Natural killer cell treated with Interleukin-12 subunit alpha and Interleukin-12 subunit beta and Interleukin-15 and Interleukin-18, amount 100 ng/mL, for 72 hours (primary cell): ENCODE measurements at regions not wholly inside any gene's neighbourhood (a gene's known extent, or its start where the extent isn't known, plus 50 kb on each side); places are given as distances from the start of the nearest gene placed in this dataset.
"Not testable (repeated sequence)": the region's sequence is repeated elsewhere in the genome, so short reads cannot be mapped to it uniquely, and the experiment has no call there.

Experiments used
- ATAC-seq, 2 donors: fragments of 150-1000 bp; cut with Tn5 transposase in 1 of 2; sonication (Bioruptor Pico), chemical (Tn5 transposase) in 1 of 2; 2 replicates each; pipeline ENCODE4 v1.10.0; 2021
- DNase-seq: peaks from one replicate; pipeline ENCODE4 v3.0.0; 2022; ENCODE audit warnings: low spot score
- H3K27ac Mint-ChIP-seq, 2 donors: 1 replicate in 1 of 2; 2 replicates in 1 of 2; pipeline ENCODE4 v1.8.0; 2022; ENCODE audit warnings: mixed read lengths in 2 of 2, mild to moderate bottlenecking in 1 of 2, moderate library complexity in 1 of 2
- H3K27me3 Mint-ChIP-seq, 2 donors: 1 replicate in 1 of 2; 2 replicates in 1 of 2; pipeline ENCODE4 v1.8.0; 2022; ENCODE audit warnings: mixed read lengths in 2 of 2
- H3K36me3 Mint-ChIP-seq: one replicate; pipeline ENCODE4 v1.8.0; 2022; ENCODE audit warnings: mixed read lengths
- H3K4me1 Mint-ChIP-seq, 2 donors: 1 replicate in 1 of 2; 2 replicates in 1 of 2; pipeline ENCODE4 v1.8.0; 2022; ENCODE audit warnings: low read depth in 2 of 2, mixed read lengths in 2 of 2, mild to moderate bottlenecking in 1 of 2
- H3K4me3 Mint-ChIP-seq: one replicate; pipeline ENCODE4 v1.8.0; 2022; ENCODE audit warnings: mixed read lengths
- H3K9me3 Mint-ChIP-seq: 2 replicates; pipeline ENCODE4 v1.8.0; 2022; ENCODE audit warnings: mixed read lengths

- Mint-ChIP-seq H3K36me3 (peaks cover 12% of the 10 kb centered on the region), H3K4me3 (no peak overlapping the region), H3K9me3 (peaks cover 27% of the 10 kb centered on the region), H3K27ac (no peak overlapping the region), H3K27me3 (no peaks in the 10 kb centered on the region), H3K4me1 (no peaks in the 10 kb centered on the region)
- DNase-seq (no peak), ATAC-seq (no peak)
These were observed 887.4 kb upstream of the ROBO1 start for GRCh38 chr3:80655216-80655615.

GRCh38 chr3:80649170-80649569 lies 881.4 kb upstream of the ROBO1 start:
- ATAC-seq, result no peak

GRCh38 chr3:80643421-80643820 lies 875.6 kb upstream of the ROBO1 start:
- H3K27ac Mint-ChIP-seq, result no peak overlapping the region
- no peaks in the 10 kb centered on the region for H3K27me3 Mint-ChIP-seq
- DNase-seq, result no peak
- peaks cover 30% of the 10 kb centered on the region for H3K9me3 Mint-ChIP-seq
- H3K36me3 Mint-ChIP-seq, result peaks cover 10% of the 10 kb centered on the region
- H3K4me1 Mint-ChIP-seq, result no peaks in the 10 kb centered on the region
- ATAC-seq, result no peak
- no peak overlapping the region for H3K4me3 Mint-ChIP-seq

More at GRCh38 chr3:80649170-80649569, 881.4 kb upstream of the ROBO1 start:
- Mint-ChIP-seq H3K4me3 (no peak overlapping the region), H3K9me3 (peaks cover 21% of the 10 kb centered on the region), H3K27me3 (no peaks in the 10 kb centered on the region), H3K27ac (no peak overlapping the region), H3K4me1 (no peaks in the 10 kb centered on the region), H3K36me3 (no peaks in the 10 kb centered on the region)
- DNase-seq, result no peak

- Mint-ChIP-seq H3K36me3 (no peaks in the 10 kb centered on the region), H3K4me1 (no peaks in the 10 kb centered on the region), H3K27ac (no peak overlapping the region), H3K4me3 (no peak overlapping the region), H3K9me3 (peaks cover 7% of the 10 kb centered on the region), H3K27me3 (no peaks in the 10 kb centered on the region)
- no peak for DNase-seq
- ATAC-seq, result no peak
These were observed 850.8 kb upstream of the ROBO1 start for GRCh38 chr3:80618295-80619256.

GRCh38 chr3:80612366-80612765 lies 844.6 kb upstream of the ROBO1 start:
- no peaks in the 10 kb centered on the region for H3K27me3 Mint-ChIP-seq
- no peak for DNase-seq
- no peak overlapping the region for H3K27ac Mint-ChIP-seq
- ATAC-seq, result no peak
- no peaks in the 10 kb centered on the region for H3K4me1 Mint-ChIP-seq
- H3K4me3 Mint-ChIP-seq, result no peak overlapping the region
- peaks cover 15% of the 10 kb centered on the region for H3K9me3 Mint-ChIP-seq
- H3K36me3 Mint-ChIP-seq, result no peaks in the 10 kb centered on the region

GRCh38 chr3:80608072-80608471 lies 840.3 kb upstream of the ROBO1 start:
- DNase-seq, result not testable (repeated sequence)

GRCh38 chr3:80606073-80606472 lies 838.3 kb upstream of the ROBO1 start:
- Mint-ChIP-seq H3K27ac (no peak overlapping the region), H3K36me3 (no peaks in the 10 kb centered on the region), H3K9me3 (peaks cover 9% of the 10 kb centered on the region), H3K4me1 (no peaks in the 10 kb centered on the region), H3K27me3 (no peaks in the 10 kb centered on the region), H3K4me3 (no peak overlapping the region)
- DNase-seq (no peak), ATAC-seq (no peak)

More at GRCh38 chr3:80608072-80608471, 840.3 kb upstream of the ROBO1 start:
- peaks cover 13% of the 10 kb centered on the region for H3K9me3 Mint-ChIP-seq
- ATAC-seq, H3K4me1 Mint-ChIP-seq, H3K27me3 Mint-ChIP-seq, H3K36me3 Mint-ChIP-seq, H3K4me3 Mint-ChIP-seq, H3K27ac Mint-ChIP-seq: not testable (repeated sequence)

GRCh38 chr3:80601479-80601878 lies 833.7 kb upstream of the ROBO1 start:
- Mint-ChIP-seq H3K36me3 (peaks cover 13% of the 10 kb centered on the region), H3K27ac (no peak overlapping the region), H3K9me3 (peaks cover 18% of the 10 kb centered on the region), H3K27me3 (no peaks in the 10 kb centered on the region), H3K4me1 (no peaks in the 10 kb centered on the region), H3K4me3 (no peak overlapping the region)
- DNase-seq (no peak), ATAC-seq (no peak)

GRCh38 chr3:80592792-80593191 lies 825.0 kb upstream of the ROBO1 start:
- Mint-ChIP-seq H3K27me3 (no peaks in the 10 kb centered on the region), H3K9me3 (peaks cover 10% of the 10 kb centered on the region), H3K27ac (no peak overlapping the region), H3K4me1 (no peaks in the 10 kb centered on the region), H3K36me3 (peaks cover 18% of the 10 kb centered on the region), H3K4me3 (no peak overlapping the region)
- DNase-seq (no peak), ATAC-seq (no peak)

GRCh38 chr3:80586338-80586737 lies 818.5 kb upstream of the ROBO1 start:
- ATAC-seq (no peak), DNase-seq (no peak)
- Mint-ChIP-seq H3K36me3 (no peaks in the 10 kb centered on the region), H3K9me3 (peaks cover 3% of the 10 kb centered on the region), H3K4me3 (no peak overlapping the region), H3K4me1 (no peaks in the 10 kb centered on the region), H3K27me3 (no peaks in the 10 kb centered on the region), H3K27ac (no peak overlapping the region)

GRCh38 chr3:80580146-80580545 lies 812.3 kb upstream of the ROBO1 start:
- H3K4me1 Mint-ChIP-seq, result no peaks in the 10 kb centered on the region
- ATAC-seq, result no peak

GRCh38 chr3:80564391-80564790 lies 796.6 kb upstream of the ROBO1 start:
- H3K4me1 Mint-ChIP-seq, result no peaks in the 10 kb centered on the region
- ATAC-seq, result no peak
- H3K9me3 Mint-ChIP-seq, result peaks cover 12% of the 10 kb centered on the region
- no peak overlapping the region for H3K4me3 Mint-ChIP-seq
- H3K36me3 Mint-ChIP-seq, result no peaks in the 10 kb centered on the region
- no peak for DNase-seq
- no peaks in the 10 kb centered on the region for H3K27me3 Mint-ChIP-seq
- H3K27ac Mint-ChIP-seq, result no peak overlapping the region

More at GRCh38 chr3:80580146-80580545, 812.3 kb upstream of the ROBO1 start:
- DNase-seq, result no peak
- Mint-ChIP-seq H3K36me3 (no peaks in the 10 kb centered on the region), H3K27me3 (no peaks in the 10 kb centered on the region), H3K27ac (no peak overlapping the region), H3K4me3 (no peak overlapping the region), H3K9me3 (peaks cover 20% of the 10 kb centered on the region)

GRCh38 chr3:80559701-80560100 lies 791.9 kb upstream of the ROBO1 start:
- H3K9me3 Mint-ChIP-seq, result peaks cover 2% of the 10 kb centered on the region
- H3K36me3 Mint-ChIP-seq, result no peaks in the 10 kb centered on the region
- no peak overlapping the region for H3K27ac Mint-ChIP-seq
- no peak overlapping the region for H3K4me3 Mint-ChIP-seq
- no peaks in the 10 kb centered on the region for H3K27me3 Mint-ChIP-seq
- DNase-seq (no peak), ATAC-seq (no peak)
- no peaks in the 10 kb centered on the region for H3K4me1 Mint-ChIP-seq

GRCh38 chr3:80556763-80557162 lies 789.0 kb upstream of the ROBO1 start:
- H3K4me1 Mint-ChIP-seq, result no peaks in the 10 kb centered on the region
- DNase-seq, result no peak
- ATAC-seq, result no peak
- peaks cover 12% of the 10 kb centered on the region for H3K9me3 Mint-ChIP-seq
- H3K27ac Mint-ChIP-seq, result no peak overlapping the region
- H3K36me3 Mint-ChIP-seq, result no peaks in the 10 kb centered on the region
- H3K4me3 Mint-ChIP-seq, result no peak overlapping the region
- no peaks in the 10 kb centered on the region for H3K27me3 Mint-ChIP-seq
